ENCODE measurements at regions not wholly inside any gene's neighbourhood (a gene's known extent, or its start where the extent isn't known, plus 50 kb on each side); places are given as distances from the start of the nearest gene placed in this dataset.

DNA sequence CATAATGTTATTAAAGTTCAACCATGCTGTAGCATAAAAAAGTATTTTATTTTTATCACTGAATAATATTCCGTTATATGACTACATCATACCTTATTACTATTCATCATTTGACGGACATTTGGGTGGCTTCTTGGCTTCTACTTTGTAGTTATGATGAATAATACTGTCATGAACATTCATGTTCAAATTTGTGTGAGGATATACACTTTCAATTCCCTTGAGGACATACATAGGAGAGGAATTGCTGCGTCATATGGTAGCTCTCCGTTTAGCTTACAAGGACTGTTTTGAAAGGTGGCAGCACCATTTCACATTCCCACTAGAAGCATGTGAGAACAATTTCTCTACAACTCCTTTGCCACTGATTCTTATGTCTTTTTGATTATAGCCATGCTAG is 910.8 kb upstream of the MIR17HG start (continued):
- TF ChIP-seq MEIS2 (IDR thresholded peaks at IDR 0.05; ENCODE audit: partially characterized antibody) (no peak), NFE2L1 (tag; IDR thresholded peaks at IDR 0.05; ENCODE audit: borderline replicate concordance, low read depth) (peak; percentile 27; the same call in 1 of the 2 replicates), HNRNPL (IDR thresholded peaks at IDR 0.05; ENCODE audit: low read depth, low read length) (no peak), MEF2A (IDR thresholded peaks at IDR 0.05; ENCODE audit: control insufficient read depth, low read depth, low read length) (no peak), ZNF384 (IDR thresholded peaks at IDR 0.05; ENCODE audit: low read depth, low read length) (no peak)
- TF ChIP-seq, protein P1, sequence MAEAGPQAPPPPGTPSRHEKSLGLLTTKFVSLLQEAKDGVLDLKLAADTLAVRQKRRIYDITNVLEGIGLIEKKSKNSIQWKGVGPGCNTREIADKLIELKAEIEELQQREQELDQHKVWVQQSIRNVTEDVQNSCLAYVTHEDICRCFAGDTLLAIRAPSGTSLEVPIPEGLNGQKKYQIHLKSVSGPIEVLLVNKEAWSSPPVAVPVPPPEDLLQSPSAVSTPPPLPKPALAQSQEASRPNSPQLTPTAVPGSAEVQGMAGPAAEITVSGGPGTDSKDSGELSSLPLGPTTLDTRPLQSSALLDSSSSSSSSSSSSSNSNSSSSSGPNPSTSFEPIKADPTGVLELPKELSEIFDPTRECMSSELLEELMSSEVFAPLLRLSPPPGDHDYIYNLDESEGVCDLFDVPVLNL (CRISPR knock-in tag; IDR thresholded peaks at IDR 0.05; ENCODE audit: low read depth): no peak
- TF ChIP-seq, protein P2, sequence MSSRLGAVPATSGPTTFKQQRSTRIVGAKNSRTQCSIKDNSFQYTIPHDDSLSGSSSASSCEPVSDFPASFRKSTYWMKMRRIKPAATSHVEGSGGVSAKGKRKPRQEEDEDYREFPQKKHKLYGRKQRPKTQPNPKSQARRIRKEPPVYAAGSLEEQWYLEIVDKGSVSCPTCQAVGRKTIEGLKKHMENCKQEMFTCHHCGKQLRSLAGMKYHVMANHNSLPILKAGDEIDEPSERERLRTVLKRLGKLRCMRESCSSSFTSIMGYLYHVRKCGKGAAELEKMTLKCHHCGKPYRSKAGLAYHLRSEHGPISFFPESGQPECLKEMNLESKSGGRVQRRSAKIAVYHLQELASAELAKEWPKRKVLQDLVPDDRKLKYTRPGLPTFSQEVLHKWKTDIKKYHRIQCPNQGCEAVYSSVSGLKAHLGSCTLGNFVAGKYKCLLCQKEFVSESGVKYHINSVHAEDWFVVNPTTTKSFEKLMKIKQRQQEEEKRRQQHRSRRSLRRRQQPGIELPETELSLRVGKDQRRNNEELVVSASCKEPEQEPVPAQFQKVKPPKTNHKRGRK (tag; IDR thresholded peaks at IDR 0.05): no peak
- TF ChIP-seq, protein P3, sequence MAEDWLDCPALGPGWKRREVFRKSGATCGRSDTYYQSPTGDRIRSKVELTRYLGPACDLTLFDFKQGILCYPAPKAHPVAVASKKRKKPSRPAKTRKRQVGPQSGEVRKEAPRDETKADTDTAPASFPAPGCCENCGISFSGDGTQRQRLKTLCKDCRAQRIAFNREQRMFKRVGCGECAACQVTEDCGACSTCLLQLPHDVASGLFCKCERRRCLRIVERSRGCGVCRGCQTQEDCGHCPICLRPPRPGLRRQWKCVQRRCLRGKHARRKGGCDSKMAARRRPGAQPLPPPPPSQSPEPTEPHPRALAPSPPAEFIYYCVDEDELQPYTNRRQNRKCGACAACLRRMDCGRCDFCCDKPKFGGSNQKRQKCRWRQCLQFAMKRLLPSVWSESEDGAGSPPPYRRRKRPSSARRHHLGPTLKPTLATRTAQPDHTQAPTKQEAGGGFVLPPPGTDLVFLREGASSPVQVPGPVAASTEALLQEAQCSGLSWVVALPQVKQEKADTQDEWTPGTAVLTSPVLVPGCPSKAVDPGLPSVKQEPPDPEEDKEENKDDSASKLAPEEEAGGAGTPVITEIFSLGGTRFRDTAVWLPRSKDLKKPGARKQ (CRISPR knock-in tag; IDR thresholded peaks at IDR 0.05): no peak
- TF ChIP-seq, protein P4, sequence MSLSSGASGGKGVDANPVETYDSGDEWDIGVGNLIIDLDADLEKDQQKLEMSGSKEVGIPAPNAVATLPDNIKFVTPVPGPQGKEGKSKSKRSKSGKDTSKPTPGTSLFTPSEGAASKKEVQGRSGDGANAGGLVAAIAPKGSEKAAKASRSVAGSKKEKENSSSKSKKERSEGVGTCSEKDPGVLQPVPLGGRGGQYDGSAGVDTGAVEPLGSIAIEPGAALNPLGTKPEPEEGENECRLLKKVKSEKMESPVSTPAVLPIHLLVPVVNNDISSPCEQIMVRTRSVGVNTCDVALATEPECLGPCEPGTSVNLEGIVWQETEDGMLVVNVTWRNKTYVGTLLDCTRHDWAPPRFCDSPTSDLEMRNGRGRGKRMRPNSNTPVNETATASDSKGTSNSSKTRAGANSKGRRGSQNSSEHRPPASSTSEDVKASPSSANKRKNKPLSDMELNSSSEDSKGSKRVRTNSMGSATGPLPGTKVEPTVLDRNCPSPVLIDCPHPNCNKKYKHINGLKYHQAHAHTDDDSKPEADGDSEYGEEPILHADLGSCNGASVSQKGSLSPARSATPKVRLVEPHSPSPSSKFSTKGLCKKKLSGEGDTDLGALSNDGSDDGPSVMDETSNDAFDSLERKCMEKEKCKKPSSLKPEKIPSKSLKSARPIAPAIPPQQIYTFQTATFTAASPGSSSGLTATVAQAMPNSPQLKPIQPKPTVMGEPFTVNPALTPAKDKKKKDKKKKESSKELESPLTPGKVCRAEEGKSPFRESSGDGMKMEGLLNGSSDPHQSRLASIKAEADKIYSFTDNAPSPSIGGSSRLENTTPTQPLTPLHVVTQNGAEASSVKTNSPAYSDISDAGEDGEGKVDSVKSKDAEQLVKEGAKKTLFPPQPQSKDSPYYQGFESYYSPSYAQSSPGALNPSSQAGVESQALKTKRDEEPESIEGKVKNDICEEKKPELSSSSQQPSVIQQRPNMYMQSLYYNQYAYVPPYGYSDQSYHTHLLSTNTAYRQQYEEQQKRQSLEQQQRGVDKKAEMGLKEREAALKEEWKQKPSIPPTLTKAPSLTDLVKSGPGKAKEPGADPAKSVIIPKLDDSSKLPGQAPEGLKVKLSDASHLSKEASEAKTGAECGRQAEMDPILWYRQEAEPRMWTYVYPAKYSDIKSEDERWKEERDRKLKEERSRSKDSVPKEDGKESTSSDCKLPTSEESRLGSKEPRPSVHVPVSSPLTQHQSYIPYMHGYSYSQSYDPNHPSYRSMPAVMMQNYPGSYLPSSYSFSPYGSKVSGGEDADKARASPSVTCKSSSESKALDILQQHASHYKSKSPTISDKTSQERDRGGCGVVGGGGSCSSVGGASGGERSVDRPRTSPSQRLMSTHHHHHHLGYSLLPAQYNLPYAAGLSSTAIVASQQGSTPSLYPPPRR (CRISPR knock-in tag; IDR thresholded peaks at IDR 0.05; ENCODE audit: borderline replicate concordance): no peak
- TF ChIP-seq, protein P5, sequence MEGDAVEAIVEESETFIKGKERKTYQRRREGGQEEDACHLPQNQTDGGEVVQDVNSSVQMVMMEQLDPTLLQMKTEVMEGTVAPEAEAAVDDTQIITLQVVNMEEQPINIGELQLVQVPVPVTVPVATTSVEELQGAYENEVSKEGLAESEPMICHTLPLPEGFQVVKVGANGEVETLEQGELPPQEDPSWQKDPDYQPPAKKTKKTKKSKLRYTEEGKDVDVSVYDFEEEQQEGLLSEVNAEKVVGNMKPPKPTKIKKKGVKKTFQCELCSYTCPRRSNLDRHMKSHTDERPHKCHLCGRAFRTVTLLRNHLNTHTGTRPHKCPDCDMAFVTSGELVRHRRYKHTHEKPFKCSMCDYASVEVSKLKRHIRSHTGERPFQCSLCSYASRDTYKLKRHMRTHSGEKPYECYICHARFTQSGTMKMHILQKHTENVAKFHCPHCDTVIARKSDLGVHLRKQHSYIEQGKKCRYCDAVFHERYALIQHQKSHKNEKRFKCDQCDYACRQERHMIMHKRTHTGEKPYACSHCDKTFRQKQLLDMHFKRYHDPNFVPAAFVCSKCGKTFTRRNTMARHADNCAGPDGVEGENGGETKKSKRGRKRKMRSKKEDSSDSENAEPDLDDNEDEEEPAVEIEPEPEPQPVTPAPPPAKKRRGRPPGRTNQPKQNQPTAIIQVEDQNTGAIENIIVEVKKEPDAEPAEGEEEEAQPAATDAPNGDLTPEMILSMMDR (IDR thresholded peaks at IDR 0.05 in 2 of 3, conservative IDR thresholded peaks at IDR 0.05 in 1 of 3; ENCODE audit: insufficient read depth in 2 of 3, low read depth in 1 of 3, low read length in 3 of 3): no peak
- TF ChIP-seq, protein P6, sequence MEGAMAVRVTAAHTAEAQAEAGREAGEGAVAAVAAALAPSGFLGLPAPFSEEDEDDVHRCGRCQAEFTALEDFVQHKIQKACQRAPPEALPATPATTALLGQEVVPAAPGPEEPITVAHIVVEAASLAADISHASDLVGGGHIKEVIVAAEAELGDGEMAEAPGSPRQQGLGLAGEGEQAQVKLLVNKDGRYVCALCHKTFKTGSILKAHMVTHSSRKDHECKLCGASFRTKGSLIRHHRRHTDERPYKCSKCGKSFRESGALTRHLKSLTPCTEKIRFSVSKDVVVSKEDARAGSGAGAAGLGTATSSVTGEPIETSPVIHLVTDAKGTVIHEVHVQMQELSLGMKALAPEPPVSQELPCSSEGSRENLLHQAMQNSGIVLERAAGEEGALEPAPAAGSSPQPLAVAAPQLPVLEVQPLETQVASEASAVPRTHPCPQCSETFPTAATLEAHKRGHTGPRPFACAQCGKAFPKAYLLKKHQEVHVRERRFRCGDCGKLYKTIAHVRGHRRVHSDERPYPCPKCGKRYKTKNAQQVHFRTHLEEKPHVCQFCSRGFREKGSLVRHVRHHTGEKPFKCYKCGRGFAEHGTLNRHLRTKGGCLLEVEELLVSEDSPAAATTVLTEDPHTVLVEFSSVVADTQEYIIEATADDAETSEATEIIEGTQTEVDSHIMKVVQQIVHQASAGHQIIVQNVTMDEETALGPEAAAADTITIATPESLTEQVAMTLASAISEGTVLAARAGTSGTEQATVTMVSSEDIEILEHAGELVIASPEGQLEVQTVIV (CRISPR knock-in tag; IDR thresholded peaks at IDR 0.05; ENCODE audit: borderline replicate concordance): no peak

All from K562 (cell line).